HG03354 (cell line): ENCODE measurements at regions not wholly inside any gene's neighbourhood (a gene's known extent, or its start where the extent isn't known, plus 50 kb on each side); places are given as distances from the start of the nearest gene placed in this dataset.

Experiments used
- ATAC-seq: cut with Tn5 transposase; IDR thresholded peaks from one replicate; pipeline ENCODE4 v1.9.1; 2021; ENCODE audit warnings: mild to moderate bottlenecking; ENCODE audit not compliant: unreplicated experiment, poor library complexity, severe bottlenecking

DNA sequence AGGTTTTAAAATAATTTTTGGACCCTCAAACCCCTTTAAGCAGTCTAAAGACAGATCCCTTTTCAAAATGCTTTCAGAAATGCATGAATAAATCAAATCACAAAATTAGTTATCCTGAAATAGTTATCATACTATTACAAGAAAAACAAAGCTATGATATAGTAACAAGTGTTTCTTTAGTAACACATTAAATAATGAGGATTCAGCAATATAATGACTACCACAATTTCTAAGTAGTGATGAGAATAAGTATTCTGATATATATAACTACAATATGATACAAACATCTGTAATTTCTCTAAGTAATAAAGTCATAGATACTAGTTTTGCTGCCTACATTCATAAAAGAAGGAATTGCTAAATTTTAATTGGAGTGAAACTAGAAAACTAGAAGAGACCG lies 53.0 kb upstream of the TMEM168 start:
- ATAC-seq, result no peak
